ENCODE measurements at regions not wholly inside any gene's neighbourhood (a gene's known extent, or its start where the extent isn't known, plus 50 kb on each side); places are given as distances from the start of the nearest gene placed in this dataset.

DNA sequence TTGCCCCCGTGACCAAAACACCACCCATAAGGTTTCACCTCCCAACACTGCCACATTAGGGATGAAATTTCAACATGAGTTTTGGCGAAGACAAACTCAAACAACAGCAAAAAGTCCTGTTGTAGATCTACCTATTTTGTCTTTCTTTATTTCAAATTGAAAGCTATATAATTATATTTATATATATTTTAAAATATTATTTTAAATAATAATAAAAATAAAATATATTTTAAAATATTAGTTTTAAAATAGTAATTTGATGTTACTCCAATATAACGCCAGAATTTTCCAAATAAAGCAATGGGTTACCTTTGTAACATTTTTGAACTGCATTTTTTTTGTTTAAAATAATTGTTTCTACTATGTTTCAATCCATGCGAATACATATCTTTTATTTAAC, 263.5 kb upstream of the USP25 start:
- Histone ChIP-seq H3K9ac (ENCODE audit: low read depth, low read length) (no peak overlapping the region), H3K14ac (replicated peaks; ENCODE audit: low read depth, low read length) (no peak overlapping the region), H3K9me3 (ENCODE audit: control insufficient read depth, insufficient read depth, low read length) (no peaks in the 10 kb centered on the region), H3K4me3 (ENCODE audit: insufficient read depth, low read depth, low read length) (no peak overlapping the region), H3K4me1 (ENCODE audit: control insufficient read depth, insufficient read depth, low read length) (no peaks in the 10 kb centered on the region), H3K56ac (ENCODE audit: extremely low read depth, insufficient read depth, low read length) (no peak overlapping the region), H2BK120ac (ENCODE audit: low read depth, low read length) (no peak overlapping the region), H4K8ac (ENCODE audit: low read depth in 2 of 2, low read length in 2 of 2) (no peak overlapping the region), H3K36me3 (ENCODE audit: control insufficient read depth, insufficient read depth, low read length) (no peaks in the 10 kb centered on the region), H2BK20ac (ENCODE audit: low read depth, low read length) (no peak overlapping the region), H3K9me1 (ENCODE audit: insufficient read depth, low read length) (no peaks in the 10 kb centered on the region), H2AFZ (replicated peaks; ENCODE audit: low read length, poor library complexity) (no peak overlapping the region), H4K91ac (ENCODE audit: insufficient read depth, low read depth, low read length) (no peak overlapping the region), H3K79me1 (ENCODE audit: low read depth in 1 of 2, low read length in 2 of 2) (no peaks in the 10 kb centered on the region), H4K20me1 (ENCODE audit: insufficient read depth, low read length) (no peaks in the 10 kb centered on the region), H3K27ac (ENCODE audit: insufficient read depth, low read length) (no peak overlapping the region), H3K18ac (ENCODE audit: low read depth, low read length) (no peak overlapping the region), H4K5ac (ENCODE audit: low read depth, low read length) (no peak overlapping the region), H2AK5ac (ENCODE audit: low read depth, low read length) (no peak overlapping the region), H2AK9ac (replicated peaks; ENCODE audit: low read depth, low read length, poor library complexity) (no peak overlapping the region), H3K27me3 (ENCODE audit: control insufficient read depth, insufficient read depth, low read length) (no peaks in the 10 kb centered on the region), H3K23ac (ENCODE audit: low read depth, low read length) (no peak overlapping the region), H2BK5ac (ENCODE audit: low read depth, low read length, poor library complexity, severe bottlenecking) (no peak overlapping the region), H3K4ac (ENCODE audit: low read depth, low read length) (no peak overlapping the region), H3K4me2 (ENCODE audit: low read depth, low read length) (no peak overlapping the region; the same call in 1 of the 2 replicates), H2BK15ac (ENCODE audit: low read depth, low read length) (no peak overlapping the region)
- ChIA-PET CTCF (interaction anchor here (1.0 kb wide), 1 partner anchor 16 kb away, joined by 3 read pairs; no protein-coding TSS in a partner anchor), POLR2A (ENCODE audit: unreplicated experiment) (no interaction called here)
- WGBS, 2 experiments (ENCODE audit: extremely low coverage in 2 of 2, insufficient read length in 1 of 2): no CpG with 5 or more reads among the region's 4 CpGs
- dilution Hi-C loops (cut with HindIII; ENCODE audit: low sequenced_read_pairs, unreplicated experiment): no loop called here
- TF ChIP-seq MAFK (IDR thresholded peaks at IDR 0.05; ENCODE audit: low read depth, low read length) (no peak), RAD21 (IDR thresholded peaks at IDR 0.05; ENCODE audit: low read length) (no peak)
- TF ChIP-seq, protein P1, sequence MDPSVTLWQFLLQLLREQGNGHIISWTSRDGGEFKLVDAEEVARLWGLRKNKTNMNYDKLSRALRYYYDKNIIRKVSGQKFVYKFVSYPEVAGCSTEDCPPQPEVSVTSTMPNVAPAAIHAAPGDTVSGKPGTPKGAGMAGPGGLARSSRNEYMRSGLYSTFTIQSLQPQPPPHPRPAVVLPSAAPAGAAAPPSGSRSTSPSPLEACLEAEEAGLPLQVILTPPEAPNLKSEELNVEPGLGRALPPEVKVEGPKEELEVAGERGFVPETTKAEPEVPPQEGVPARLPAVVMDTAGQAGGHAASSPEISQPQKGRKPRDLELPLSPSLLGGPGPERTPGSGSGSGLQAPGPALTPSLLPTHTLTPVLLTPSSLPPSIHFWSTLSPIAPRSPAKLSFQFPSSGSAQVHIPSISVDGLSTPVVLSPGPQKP (IDR thresholded peaks at IDR 0.05; ENCODE audit: borderline replicate concordance, low read depth, low read length): no peak
- in situ Hi-C loops (cut with MboI; ENCODE audit: low sequenced_read_pairs): no loop called here
- intact Hi-C loops (cut with micrococcal nuclease): no loop called here
- DNase-seq: no peak
- ATAC-seq (ENCODE audit: low read depth): no peak
- BruUV-seq (replicated peaks): no TSS peak

Data from IMR-90 (cell line).